ENCODE measurements at regions not wholly inside any gene's neighbourhood (a gene's known extent, or its start where the extent isn't known, plus 50 kb on each side); places are given as distances from the start of the nearest gene placed in this dataset.

DNA sequence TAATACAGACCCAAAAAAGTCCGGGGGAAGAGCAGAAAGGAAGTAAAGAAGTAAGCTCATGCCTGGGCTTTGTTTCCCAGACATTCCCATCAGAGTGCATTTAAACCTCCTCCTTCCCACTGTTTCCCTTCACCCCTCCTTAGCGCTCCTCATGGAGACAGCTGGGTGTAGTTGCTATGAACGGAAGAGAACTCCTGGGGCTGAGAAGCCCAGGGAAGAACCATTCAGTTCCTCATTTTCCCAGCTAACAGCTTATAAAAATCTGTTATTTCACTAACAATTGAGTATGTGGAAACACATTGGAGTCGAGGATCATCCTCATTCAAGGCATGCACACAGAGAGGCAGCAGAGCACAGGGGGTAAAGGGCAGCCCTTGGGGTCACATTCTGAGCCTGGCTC, 299.3 kb downstream of the SHQ1 start (continued):
- TF ChIP-seq, protein P1, sequence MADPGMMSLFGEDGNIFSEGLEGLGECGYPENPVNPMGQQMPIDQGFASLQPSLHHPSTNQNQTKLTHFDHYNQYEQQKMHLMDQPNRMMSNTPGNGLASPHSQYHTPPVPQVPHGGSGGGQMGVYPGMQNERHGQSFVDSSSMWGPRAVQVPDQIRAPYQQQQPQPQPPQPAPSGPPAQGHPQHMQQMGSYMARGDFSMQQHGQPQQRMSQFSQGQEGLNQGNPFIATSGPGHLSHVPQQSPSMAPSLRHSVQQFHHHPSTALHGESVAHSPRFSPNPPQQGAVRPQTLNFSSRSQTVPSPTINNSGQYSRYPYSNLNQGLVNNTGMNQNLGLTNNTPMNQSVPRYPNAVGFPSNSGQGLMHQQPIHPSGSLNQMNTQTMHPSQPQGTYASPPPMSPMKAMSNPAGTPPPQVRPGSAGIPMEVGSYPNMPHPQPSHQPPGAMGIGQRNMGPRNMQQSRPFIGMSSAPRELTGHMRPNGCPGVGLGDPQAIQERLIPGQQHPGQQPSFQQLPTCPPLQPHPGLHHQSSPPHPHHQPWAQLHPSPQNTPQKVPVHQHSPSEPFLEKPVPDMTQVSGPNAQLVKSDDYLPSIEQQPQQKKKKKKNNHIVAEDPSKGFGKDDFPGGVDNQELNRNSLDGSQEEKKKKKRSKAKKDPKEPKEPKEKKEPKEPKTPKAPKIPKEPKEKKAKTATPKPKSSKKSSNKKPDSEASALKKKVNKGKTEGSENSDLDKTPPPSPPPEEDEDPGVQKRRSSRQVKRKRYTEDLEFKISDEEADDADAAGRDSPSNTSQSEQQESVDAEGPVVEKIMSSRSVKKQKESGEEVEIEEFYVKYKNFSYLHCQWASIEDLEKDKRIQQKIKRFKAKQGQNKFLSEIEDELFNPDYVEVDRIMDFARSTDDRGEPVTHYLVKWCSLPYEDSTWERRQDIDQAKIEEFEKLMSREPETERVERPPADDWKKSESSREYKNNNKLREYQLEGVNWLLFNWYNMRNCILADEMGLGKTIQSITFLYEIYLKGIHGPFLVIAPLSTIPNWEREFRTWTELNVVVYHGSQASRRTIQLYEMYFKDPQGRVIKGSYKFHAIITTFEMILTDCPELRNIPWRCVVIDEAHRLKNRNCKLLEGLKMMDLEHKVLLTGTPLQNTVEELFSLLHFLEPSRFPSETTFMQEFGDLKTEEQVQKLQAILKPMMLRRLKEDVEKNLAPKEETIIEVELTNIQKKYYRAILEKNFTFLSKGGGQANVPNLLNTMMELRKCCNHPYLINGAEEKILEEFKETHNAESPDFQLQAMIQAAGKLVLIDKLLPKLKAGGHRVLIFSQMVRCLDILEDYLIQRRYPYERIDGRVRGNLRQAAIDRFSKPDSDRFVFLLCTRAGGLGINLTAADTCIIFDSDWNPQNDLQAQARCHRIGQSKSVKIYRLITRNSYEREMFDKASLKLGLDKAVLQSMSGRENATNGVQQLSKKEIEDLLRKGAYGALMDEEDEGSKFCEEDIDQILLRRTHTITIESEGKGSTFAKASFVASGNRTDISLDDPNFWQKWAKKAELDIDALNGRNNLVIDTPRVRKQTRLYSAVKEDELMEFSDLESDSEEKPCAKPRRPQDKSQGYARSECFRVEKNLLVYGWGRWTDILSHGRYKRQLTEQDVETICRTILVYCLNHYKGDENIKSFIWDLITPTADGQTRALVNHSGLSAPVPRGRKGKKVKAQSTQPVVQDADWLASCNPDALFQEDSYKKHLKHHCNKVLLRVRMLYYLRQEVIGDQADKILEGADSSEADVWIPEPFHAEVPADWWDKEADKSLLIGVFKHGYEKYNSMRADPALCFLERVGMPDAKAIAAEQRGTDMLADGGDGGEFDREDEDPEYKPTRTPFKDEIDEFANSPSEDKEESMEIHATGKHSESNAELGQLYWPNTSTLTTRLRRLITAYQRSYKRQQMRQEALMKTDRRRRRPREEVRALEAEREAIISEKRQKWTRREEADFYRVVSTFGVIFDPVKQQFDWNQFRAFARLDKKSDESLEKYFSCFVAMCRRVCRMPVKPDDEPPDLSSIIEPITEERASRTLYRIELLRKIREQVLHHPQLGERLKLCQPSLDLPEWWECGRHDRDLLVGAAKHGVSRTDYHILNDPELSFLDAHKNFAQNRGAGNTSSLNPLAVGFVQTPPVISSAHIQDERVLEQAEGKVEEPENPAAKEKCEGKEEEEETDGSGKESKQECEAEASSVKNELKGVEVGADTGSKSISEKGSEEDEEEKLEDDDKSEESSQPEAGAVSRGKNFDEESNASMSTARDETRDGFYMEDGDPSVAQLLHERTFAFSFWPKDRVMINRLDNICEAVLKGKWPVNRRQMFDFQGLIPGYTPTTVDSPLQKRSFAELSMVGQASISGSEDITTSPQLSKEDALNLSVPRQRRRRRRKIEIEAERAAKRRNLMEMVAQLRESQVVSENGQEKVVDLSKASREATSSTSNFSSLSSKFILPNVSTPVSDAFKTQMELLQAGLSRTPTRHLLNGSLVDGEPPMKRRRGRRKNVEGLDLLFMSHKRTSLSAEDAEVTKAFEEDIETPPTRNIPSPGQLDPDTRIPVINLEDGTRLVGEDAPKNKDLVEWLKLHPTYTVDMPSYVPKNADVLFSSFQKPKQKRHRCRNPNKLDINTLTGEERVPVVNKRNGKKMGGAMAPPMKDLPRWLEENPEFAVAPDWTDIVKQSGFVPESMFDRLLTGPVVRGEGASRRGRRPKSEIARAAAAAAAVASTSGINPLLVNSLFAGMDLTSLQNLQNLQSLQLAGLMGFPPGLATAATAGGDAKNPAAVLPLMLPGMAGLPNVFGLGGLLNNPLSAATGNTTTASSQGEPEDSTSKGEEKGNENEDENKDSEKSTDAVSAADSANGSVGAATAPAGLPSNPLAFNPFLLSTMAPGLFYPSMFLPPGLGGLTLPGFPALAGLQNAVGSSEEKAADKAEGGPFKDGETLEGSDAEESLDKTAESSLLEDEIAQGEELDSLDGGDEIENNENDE (IDR thresholded peaks at IDR 0.05; ENCODE audit: insufficient replicate concordance, low read length), result no peak
- TF ChIP-seq TAF7 (optimal IDR thresholded peaks at IDR 0.05; ENCODE audit: borderline replicate concordance, low read depth, low read length) (no peak), CREB1 (IDR thresholded peaks at IDR 0.05) (no peak), ASH2L (IDR thresholded peaks at IDR 0.05; ENCODE audit: low read length) (no peak), POU5F1 (IDR thresholded peaks at IDR 0.05; ENCODE audit: low read depth, low read length) (no peak), JUND (IDR thresholded peaks at IDR 0.05; ENCODE audit: low read length) (no peak), BACH1 (IDR thresholded peaks at IDR 0.05; ENCODE audit: low read length) (no peak), CHD1 (IDR thresholded peaks at IDR 0.05; ENCODE audit: low read depth, low read length) (no peak), E2F6 (IDR thresholded peaks at IDR 0.05) (no peak), HDAC2 (IDR thresholded peaks at IDR 0.05; ENCODE audit: borderline replicate concordance in 1 of 2, low read depth in 2 of 2, low read length in 2 of 2) (no peak), ZNF274 (IDR thresholded peaks at IDR 0.05; ENCODE audit: borderline replicate concordance, extremely low read depth, low read length) (no peak), CHD2 (IDR thresholded peaks at IDR 0.05; ENCODE audit: low read length) (no peak), KDM4A (IDR thresholded peaks at IDR 0.05; ENCODE audit: low read depth, low read length, severe bottlenecking) (no peak)

Data from H1 (cell line).